ENCODE measurements at regions not wholly inside any gene's neighbourhood (a gene's known extent, or its start where the extent isn't known, plus 50 kb on each side); places are given as distances from the start of the nearest gene placed in this dataset.

- DNase-seq (ENCODE audit: low read depth, low spot score): no peak
- CTCF ChIA-PET: no interaction called here
- POLR2A ChIA-PET: no interaction called here
- no peaks in the 10 kb centered on the region for H3K27me3 ChIP-seq (ENCODE audit: control insufficient read depth, insufficient read depth, low read length)
- TF ChIP-seq CTCF (IDR thresholded peaks at IDR 0.05; ENCODE audit: low read depth, low read length): no peak
- H3K9me3 ChIP-seq (ENCODE audit: control insufficient read depth, insufficient read depth, low read length): no peaks in the 10 kb centered on the region
- no peak overlapping the region for H3K27ac ChIP-seq (ENCODE audit: low read depth, low read length)
- no peak overlapping the region for H3K4me3 ChIP-seq (ENCODE audit: low read depth, low read length)
Observed at GRCh38 chr3:24947103-24947502, 452.5 kb upstream of the THRB start.

DNA sequence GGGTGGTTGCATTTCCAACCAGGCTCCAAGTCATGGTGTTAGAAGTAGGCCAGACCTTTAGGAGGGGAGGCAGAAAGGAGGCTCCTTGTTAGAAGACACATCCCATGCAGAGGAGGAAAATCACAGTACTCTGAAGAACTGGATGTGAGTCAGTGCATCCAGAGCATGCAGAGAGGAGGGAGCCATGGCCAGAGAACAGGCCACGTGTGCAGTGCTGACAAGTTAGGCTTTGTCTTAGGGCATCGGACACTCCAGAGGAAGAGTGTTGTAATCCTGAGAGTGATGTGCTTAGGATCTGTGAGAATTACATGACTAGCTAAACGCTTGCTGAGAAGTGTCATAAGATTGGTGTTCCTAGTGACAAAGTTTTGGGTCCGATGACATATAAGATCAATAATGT lies 456.5 kb upstream of the THRB start:
- no peak for TF ChIP-seq CTCF (IDR thresholded peaks at IDR 0.05; ENCODE audit: low read depth, low read length)
- ChIA-PET POLR2A (no interaction called here), CTCF (interaction anchor here (0.6 kb wide), 1 partner anchor 17 kb away, joined by 3 read pairs; no protein-coding TSS in a partner anchor)
- Histone ChIP-seq H3K27me3 (ENCODE audit: control insufficient read depth, insufficient read depth, low read length) (no peaks in the 10 kb centered on the region), H3K4me3 (ENCODE audit: low read depth, low read length) (no peak overlapping the region), H3K9me3 (ENCODE audit: control insufficient read depth, insufficient read depth, low read length) (no peaks in the 10 kb centered on the region), H3K27ac (ENCODE audit: low read depth, low read length) (no peak overlapping the region)
- no peak for DNase-seq (ENCODE audit: low read depth, low spot score)

DNA sequence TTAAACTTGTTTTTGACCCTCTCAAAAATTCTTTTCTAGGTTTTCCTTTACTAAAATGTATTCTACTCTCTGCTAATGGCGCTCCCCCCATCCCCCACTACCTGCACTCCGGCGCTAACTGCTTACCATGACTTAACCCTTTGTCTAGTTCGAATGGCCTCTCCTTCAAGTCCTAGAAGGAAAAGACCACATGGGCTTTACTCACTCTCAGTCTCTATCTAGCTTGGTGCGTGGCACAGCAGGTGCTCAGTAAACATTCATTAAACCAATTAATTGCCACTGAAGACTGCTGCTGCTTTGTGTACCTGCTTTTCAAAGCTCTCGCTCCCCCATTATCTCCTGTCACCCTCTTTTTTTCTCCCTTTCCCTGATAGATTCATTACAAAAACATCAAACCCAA lies 457.7 kb upstream of the THRB start:
- Histone ChIP-seq H3K27me3 (ENCODE audit: control insufficient read depth, insufficient read depth, low read length) (no peaks in the 10 kb centered on the region), H3K27ac (ENCODE audit: low read depth, low read length) (no peak overlapping the region), H3K9me3 (ENCODE audit: control insufficient read depth, insufficient read depth, low read length) (no peaks in the 10 kb centered on the region), H3K4me3 (ENCODE audit: low read depth, low read length) (no peak overlapping the region)
- TF ChIP-seq CTCF (IDR thresholded peaks at IDR 0.05; ENCODE audit: low read depth, low read length): no peak
- ChIA-PET POLR2A (no interaction called here), CTCF (no interaction called here)
- no peak for DNase-seq (ENCODE audit: low read depth, low spot score)

DNA sequence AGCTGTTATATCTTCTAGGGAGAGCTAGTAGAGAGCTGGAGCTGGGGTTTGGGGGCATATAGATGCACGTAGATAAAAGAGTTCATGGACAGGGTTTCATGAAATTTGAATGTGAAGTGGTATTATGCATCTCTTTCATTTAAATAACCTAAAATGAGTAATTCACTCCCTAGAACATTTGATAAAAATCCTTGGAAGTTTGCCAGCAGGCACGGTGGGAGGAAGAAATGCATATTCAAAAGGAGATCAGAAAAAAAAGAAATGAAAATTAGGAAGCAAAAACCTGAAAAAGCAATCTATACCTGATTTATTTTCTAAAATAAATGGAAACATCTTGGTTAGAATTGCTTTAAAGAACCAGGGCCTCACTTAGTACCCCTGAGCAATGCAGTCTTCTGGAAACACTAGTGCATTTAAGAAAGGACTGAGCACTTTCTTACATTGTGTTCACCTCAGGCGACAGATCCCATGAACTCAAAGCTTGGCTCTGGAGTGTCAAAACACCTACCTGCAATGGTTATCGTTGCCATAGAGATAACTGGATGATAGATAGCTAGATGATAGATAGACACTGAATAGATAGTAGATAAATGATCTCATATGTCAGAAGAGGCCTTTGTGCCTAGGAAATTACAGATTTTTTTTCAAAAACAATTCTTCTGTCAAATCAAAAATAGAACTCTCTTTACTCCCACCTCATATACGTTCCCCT lies 458.6 kb upstream of the THRB start:
- Histone ChIP-seq H3K4me3 (ENCODE audit: low read depth, low read length) (no peak overlapping the region), H3K27ac (ENCODE audit: low read depth, low read length) (no peak overlapping the region), H3K27me3 (ENCODE audit: control insufficient read depth, insufficient read depth, low read length) (no peaks in the 10 kb centered on the region), H3K9me3 (ENCODE audit: control insufficient read depth, insufficient read depth, low read length) (no peaks in the 10 kb centered on the region)
- TF ChIP-seq CTCF (IDR thresholded peaks at IDR 0.05; ENCODE audit: low read depth, low read length): no peak
- ChIA-PET CTCF (no interaction called here), POLR2A (no interaction called here)
- no peak for DNase-seq (ENCODE audit: low read depth, low spot score)

- H3K4me3 ChIP-seq (ENCODE audit: low read depth, low read length): no peak overlapping the region
- no peaks in the 10 kb centered on the region for H3K9me3 ChIP-seq (ENCODE audit: control insufficient read depth, insufficient read depth, low read length)
- TF ChIP-seq CTCF (IDR thresholded peaks at IDR 0.05; ENCODE audit: low read depth, low read length): no peak
- DNase-seq (ENCODE audit: low read depth, low spot score): no peak
- H3K27me3 ChIP-seq (ENCODE audit: control insufficient read depth, insufficient read depth, low read length): no peaks in the 10 kb centered on the region
- ChIA-PET POLR2A (no interaction called here), CTCF (no interaction called here)
- no peak overlapping the region for H3K27ac ChIP-seq (ENCODE audit: low read depth, low read length)
Observed at GRCh38 chr3:24956613-24957012, 462.0 kb upstream of the THRB start.
